GM11168 (cell line): ENCODE measurements at regions not wholly inside any gene's neighbourhood (a gene's known extent, or its start where the extent isn't known, plus 50 kb on each side); places are given as distances from the start of the nearest gene placed in this dataset.

Experiments used
- in situ Hi-C: fragments of 300-500 bp; cut with MboI; formaldehyde crosslinking; loops from one replicate; pipeline ENCODE4 v1.12.0; 2022; ENCODE audit warnings: low sequenced_read_pairs; ENCODE audit not compliant: unreplicated experiment

DNA sequence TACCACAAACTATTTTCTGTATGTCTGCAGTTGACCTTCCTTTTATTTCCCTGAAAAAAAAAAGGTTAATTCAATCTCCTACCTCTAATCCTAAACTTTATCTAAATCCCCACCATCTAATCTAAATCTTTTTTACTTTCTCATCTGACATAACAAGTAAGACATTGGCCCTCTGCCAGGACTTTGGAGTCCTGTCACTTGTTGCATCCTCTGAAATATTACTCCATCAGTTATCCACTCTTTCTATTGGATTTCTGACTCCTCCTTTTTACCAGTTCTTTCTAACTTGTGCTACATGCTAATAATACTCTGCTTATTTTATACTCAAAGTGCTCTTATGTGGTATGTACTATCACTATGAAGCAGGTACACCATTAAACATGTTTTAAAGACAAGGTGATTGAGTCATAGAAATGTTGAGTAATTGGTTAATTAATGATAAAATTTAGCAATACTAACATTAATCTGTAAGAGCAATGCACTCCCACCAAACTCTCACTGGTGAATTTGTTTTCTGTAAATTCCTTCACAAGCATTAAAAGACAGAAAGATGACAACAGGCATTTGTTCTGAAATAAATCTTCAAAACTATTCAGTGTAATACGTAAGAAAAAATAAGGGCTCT lies 914.2 kb upstream of the RAG2 start:
- in situ Hi-C loops: no loop called here

DNA sequence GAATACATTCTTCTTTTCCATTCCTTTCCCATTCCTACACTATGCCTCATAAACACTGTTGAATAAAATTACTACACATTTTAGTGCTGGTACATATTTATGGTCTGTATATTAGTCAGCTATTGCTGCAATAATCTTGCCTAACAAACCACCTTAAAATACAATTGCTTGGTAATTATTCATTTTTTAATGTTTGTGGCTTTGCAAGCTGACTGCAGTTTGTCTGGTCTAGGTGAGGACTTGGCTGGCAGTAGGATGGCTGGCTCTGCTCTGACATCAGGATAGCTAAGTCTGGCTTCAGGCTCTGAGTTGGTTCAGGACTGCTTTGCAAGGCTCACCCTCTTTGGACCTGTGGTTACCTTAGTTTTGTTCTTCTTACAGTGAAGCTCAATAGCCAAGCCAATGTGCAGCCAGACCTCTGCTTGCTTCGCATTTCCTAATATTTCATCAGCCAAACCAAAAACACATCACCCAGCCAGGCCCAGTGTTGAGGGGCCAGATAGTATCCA lies 913.4 kb upstream of the RAG2 start:
- in situ Hi-C loops: no loop called here

DNA sequence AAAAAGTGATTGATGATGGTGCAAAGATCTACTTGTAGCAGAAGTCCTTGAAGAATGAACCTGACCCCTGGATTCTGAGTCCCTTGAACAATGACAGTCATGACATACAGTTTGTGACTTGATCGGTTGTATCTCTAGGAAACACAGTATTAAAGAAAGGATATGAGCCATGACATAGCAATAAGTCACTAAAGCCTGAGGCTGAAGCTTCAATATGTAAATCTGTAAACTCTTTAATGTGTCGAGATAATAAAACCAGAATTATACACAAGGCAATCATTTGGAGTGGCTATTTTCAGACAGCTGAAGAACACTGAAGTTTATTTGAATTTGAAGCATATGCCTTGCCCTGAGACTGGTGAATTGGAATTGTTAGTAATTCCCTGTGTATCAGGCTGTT lies 911.5 kb upstream of the RAG2 start:
- in situ Hi-C loops: no loop called here

DNA sequence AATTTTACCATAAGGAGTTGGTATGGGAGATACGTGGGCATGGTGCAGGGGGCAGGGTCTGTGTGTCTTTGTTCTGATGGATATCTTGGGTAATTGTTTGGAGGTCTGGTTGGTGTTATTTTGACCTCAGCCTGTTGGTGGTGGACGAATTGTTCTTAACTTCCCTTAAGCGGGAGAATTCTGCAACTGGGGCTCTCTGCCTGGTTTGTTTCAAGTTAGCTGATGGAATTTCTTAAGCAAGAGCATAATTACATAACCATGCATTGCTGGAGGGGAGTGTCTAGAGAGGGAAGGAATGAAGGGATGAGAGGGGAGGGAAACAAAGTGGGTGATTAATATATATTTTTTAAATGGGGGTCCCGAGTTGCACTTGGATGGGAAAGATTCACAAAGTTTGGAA lies 908.5 kb upstream of the RAG2 start:
- in situ Hi-C loops: no loop called here

DNA sequence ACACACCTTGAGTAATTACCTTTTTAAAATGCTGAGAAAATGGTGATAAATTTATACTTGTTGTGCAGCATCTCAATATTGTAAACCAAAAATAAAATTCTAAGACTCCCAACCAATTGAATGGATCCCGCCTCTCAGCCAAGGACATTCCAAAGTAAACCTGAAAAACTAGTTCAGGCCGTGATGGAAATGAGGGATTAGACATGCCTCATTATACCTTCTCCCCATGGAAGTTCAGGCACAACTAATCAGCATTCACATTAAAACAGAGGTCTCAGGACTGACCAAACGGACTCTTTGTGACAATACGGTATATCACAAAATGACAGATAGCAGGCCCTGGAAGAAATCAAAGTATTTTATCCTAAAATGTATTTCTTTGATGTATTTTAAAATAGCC lies 907.4 kb upstream of the RAG2 start:
- in situ Hi-C loops: no loop called here

DNA sequence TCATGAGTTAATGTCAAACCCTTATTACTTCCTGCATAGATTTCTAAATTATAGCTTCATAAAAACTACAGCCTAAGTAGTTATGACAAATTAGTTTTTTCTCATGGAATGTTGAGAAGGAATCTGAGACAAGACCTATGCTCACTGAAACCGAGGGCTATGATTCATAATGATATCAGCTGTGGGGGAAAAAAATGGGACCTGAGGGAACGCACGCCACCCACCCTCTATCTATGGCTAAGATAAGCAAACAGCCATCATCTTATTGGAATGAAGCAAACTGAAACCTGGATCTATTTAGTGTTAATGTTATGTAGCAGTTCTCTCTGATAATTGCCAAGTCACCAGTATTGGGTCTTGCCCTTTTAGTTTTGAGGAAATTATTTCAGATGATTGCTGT lies 906.9 kb upstream of the RAG2 start:
- in situ Hi-C loops: no loop called here

DNA sequence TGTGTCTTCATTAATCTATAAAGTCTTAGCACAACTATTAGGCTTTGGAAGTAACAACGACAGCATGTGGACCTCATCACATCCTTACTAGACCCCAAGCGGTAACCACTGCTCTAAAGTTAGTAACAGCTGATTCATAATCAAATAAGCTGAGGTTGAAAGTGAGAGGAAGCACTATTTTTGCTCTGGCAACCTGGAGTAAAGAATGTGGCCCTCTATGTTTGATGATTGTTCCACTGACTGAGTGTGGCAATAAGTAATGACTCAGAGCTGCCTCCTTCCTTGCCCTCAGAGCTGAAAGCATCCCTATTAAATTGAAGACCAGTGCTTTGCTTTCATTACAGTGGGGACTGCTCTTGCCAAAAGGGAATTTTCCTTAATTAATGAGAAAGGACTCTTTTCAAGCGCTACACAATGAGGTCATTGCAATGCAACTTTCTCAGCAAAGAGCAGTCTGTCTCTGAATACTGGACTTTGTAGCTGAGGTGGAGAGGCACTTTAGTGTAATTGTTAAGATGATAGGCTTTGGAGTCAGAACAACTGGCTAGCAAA lies 906.1 kb upstream of the RAG2 start:
- in situ Hi-C loops: no loop called here

DNA sequence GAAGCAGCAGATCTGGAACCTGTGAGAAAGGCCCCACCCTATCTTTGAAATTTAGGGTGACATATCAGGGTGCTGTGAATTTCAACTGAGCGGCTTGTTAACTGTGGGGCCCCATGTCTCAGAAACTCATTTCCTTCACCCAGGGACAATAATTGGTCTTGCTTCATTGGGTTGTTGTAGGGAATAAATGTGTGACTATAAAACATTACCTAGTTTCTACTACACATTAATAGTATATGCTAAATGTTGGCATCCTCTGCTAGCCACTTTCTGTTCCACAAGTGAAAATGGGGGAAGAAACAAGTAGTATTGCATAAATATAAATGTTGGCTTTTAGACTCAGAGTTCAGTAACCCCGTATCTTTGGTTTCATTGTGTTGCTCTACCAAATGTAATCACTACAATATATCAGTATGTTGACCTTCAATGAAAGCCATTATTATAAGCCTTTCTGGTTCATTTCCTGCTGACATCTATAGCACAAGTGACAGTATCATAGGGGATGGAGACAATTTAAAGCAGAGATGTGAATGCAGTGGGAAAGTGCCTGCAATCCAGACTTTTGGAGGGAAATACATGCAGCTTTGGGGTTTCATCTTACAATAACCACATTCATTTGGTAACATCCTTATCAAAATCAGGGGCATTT lies 905.5 kb upstream of the RAG2 start:
- in situ Hi-C loops: no loop called here

DNA sequence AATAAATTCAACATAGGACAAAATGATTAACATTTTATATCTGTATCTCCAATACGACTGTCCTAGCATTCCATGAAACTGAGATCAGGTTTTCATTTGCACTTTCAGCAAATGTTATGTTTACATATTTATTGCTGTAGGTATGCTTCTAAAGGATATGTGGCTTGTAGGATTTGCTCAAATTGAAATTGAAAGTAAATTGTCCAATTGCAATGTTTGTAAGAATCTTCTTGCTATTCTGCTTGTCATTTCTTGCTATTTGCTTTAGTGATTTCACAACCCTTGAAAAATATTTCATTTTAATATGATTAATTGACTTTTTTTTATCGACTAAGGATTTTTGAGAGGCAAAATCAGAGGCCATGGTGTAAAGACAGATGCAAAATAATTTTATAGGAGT lies 904.2 kb upstream of the RAG2 start:
- in situ Hi-C loops: no loop called here

DNA sequence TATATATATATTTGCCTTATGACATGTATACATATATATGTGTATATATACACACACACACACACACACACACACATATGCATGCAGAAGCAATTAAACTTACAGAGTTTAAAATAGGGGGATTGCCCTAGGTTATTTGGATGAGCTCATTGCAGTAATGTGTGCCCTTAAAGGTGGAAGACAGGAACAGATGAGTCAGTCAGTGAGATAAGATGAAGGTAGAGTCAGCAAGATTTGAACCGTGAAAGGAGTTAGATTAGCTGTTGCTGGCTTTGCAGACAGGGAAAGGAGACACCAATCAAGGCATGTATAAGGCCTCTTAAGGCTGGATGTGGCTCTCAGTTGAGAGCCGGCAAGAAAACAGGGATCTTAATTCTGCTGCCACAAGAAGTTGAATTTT lies 902.4 kb upstream of the RAG2 start:
- in situ Hi-C loops: no loop called here

DNA sequence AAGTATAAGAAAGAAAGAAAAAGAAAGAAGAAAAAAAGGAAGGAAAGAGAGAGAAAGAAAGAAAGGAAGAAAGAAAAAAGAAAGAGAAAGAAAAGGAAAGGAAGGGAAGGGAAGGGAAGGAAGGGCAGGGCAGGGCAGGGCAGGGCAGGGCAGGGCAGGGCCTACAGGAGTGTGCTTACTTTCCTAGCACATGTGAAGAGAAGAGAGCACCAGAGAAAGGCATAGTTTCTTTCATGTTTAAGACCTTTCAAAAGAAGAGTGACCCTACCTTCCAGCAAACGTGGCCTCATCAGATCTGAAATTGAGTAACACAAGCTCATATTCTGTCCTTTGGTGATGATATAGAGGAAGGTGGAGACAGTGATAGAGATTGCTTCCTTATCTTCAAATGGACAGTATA lies 899.3 kb upstream of the RAG2 start:
- in situ Hi-C loops: no loop called here

DNA sequence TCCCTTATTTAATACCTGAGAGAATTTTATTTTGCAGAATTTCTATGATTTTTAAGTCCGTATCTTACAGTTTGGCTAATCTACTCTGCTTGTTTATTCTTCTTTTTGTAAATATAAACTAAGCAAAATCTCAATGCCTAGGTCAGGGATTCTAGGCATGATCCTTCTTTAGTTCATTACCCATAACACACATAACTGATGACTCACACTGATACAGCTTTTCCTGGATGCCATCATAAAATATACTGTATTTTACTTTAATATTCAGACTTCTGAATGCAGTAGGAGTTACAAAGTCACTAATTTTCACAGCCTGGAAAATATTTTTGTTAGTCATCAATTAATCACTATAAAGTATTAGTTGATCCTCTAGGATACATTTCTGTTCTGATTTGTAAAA lies 898.2 kb upstream of the RAG2 start:
- in situ Hi-C loops: no loop called here

DNA sequence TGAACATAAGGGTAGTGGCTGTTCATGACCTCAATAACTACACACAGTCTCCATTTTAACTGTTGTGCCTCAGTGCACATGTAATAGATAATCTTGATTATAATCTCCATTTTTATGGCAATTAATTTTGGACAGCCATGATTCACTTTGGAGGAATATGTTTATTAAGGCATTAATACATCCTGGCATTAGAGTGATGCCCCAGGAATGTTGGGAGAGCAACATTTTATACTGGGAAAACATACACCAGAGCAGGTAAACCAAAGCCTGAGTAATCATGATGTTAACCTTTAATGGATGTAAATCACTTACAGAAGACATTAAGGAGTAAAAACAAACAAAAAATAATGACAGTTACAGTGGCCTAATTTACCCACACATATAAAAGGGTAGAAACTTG lies 886.3 kb upstream of the RAG2 start:
- in situ Hi-C loops: no loop called here

DNA sequence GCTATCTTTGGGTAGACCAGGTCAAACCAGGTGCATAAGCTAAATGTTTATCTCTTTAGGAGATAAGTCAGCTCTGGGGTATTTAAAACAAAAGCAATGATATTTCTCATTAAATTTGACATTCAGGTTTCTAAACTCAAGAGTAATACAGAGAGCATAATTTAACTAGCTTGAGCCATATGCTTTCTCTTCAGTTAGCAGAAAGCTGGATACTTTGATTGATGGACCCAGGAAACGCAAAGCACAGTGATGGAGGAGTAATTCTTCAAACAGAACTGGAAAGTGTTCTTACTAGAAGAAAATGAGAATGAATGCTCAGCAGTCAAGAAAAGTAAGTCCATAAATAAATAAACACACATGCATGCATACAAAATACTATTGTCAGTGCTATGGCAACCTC lies 885.7 kb upstream of the RAG2 start:
- in situ Hi-C loops: no loop called here

DNA sequence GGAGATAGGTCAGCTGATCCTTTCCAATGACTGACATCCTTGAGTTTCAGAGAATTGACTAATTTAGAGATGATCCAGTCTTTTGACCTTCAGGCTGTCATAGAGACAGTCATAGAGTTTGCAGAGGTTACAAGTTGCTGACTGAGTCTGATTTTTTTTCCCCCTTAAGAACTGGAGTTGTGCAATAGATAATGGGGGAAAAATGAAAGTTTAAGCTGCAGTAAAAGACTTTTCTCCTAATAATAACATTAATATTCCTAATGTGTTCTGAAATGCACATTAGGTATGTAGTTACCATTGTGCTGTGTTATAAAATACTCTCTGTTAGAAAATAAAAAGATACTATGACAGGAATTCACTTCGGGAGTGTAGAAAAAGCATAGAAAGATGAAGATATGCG lies 876.9 kb upstream of the RAG2 start:
- in situ Hi-C loops: no loop called here

DNA sequence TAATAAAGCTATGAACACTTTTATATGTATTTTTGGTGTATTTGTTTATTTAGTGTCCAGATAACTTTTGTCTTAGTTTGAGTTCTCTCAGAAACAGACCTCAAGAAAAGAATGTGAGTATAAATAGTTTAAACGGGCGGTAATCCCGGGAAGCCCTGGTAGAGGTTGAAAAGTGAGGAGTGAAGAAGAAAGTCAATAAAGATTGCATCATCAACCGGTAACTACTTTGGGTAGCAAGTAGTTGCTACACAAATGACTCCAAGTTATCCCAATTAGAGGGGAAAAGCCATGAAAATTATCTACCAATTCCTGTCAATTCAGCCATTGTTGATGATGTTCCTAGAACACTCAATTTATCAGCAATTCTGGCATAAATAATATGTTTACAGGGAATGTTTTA lies 870.3 kb upstream of the RAG2 start:
- in situ Hi-C loops: no loop called here

DNA sequence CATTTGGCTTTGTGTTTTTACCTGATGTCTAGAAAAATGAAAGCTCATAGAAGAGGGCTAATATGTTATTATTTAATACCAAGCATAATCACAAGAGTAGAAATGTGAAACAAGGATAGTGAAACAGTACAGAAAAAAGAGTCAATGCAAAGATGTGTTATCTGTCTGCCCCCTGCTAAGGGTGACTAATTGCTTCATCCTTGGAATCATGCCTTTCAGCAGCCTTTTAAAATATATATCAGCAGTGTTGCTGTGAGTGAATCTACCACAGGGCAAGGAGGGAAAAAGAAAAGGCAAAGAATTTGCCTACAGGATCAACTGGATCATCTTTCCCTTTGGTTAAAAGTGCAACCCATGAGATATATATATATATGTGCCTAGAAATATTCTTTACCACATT lies 867.2 kb upstream of the RAG2 start:
- in situ Hi-C loops: no loop called here

DNA sequence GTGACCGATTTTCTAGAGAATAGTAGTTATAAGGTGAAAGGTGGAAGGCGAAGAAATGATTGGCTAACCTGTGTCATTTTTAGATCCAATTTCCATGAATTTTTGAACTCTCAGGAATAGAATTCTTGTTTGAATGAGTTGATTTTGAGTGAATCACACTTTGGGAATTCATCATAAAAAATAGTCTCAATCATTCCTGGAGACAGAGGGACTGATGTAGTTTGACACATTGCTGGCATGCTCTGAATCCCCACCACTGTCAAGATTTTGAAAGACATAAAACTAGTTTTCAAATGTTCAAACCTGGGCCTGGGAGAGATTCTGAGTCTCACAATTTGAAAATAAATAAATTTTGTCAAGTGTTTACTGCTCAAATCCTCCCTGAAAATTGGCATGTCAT lies 861.4 kb upstream of the RAG2 start:
- in situ Hi-C loops: no loop called here

DNA sequence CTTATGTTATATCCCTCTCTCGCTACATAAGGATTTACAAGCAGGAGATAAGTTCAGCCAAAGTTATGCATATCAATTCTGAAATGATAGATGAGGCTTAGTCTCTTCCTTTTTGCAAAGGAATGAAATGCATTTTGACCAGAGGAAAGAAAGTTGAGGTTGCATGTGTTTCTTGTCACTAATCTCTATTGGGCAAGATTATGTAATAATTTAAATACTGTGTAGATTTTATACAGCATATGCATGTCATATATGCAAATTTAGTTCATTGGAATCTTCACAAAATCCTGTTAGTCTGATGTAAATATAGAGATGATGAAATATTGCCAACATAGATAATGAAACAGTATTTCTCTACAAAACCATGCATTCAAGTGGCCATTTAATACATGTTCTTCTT lies 858.7 kb upstream of the RAG2 start:
- in situ Hi-C loops: no loop called here

DNA sequence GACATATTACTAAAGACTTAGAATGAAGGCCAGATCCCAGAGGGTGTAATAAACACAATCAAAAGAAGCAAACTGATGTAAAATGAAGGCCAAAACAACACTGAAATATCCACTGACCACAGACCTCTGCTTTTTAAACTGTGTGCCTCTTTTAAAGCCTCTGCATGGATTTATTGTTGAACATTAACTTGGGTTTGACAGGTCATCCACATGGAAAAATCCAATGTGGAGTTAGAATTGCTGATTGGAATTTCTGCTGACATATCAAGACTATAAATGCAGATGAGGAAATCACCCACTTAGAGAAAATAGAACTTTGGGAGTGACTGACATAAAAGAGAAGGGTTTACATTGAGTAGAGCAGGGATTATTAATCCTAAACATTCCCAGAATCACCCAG lies 853.9 kb upstream of the RAG2 start:
- in situ Hi-C loops: no loop called here

DNA sequence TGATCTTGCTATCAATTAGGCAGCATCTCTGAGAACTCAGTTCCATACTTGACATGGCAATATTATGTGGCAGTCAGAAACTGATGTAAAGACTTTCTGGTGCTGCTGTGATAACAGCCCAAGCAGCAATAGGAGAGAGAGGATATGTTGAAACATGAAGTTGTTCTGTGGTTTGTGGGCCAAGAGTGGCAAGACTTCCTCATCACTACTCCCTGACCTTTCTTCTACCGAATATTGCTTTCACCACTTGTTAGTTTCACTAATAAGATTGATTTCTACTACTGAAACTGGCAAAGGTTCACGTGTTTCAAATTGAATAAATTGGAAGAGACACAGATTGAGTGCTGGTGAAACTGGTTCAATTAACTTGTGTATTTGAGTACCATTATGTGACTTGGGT lies 852.6 kb upstream of the RAG2 start:
- in situ Hi-C loops: no loop called here

DNA sequence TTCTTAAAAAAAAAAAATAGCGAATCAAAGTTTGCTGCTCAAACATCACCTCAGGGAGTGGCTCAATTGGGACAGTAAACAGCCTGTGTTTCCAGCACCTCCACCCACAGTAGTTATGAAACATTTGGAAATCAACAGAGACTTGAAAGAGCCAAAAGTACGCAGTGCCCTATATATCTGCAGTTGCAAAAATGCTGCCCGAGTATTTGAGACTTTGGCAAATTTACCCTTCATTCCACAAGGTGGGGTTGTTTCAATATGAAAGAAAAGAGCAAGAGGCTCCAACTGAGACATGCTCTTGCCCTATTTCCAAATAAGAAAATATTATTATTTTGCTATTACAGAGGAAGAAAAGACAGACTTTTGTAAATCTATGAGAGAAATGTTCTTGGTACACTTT lies 851.1 kb upstream of the RAG2 start:
- in situ Hi-C loops: no loop called here
